GM18502 (cell line): ENCODE measurements at regions not wholly inside any gene's neighbourhood (a gene's known extent, or its start where the extent isn't known, plus 50 kb on each side); places are given as distances from the start of the nearest gene placed in this dataset.
A peak's percentile ranks its signal among the peaks of the same experiment; 100 is the strongest.
"Not testable (repeated sequence)": the region's sequence is repeated elsewhere in the genome, so short reads cannot be mapped to it uniquely, and the experiment has no call there.

Experiments used
- ATAC-seq: cut with Tn5 transposase; IDR thresholded peaks from one replicate; pipeline ENCODE4 v1.9.1; 2021; ENCODE audit warnings: mild to moderate bottlenecking; ENCODE audit not compliant: unreplicated experiment, poor library complexity

DNA sequence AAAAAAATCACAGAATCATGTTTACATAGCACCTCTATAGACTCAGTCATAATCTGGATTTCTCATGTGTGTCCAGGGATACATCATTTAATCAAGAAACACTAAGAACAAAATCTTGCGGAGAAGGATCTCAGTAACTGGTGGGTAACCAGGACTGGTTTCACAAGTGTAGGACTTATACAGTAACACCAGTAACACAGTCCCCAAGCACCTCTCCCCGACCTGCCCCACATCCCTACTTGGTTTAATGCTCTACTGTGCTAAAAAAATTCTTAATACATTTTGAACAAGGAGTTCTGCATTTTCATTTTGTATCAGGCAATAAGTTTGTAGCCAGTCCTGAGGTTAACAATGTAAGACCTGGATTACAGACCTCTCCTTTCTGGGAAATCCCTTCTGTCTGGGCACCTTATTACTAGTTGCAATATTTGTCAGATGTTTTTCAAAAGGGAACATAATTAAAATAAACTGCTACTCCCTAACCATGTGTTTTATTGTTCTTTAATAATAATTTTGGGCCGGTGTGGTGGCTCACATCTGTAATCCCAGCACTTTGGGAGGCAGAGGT, 57.6 kb upstream of the BBX start:
- peak; percentile 77 for ATAC-seq

DNA sequence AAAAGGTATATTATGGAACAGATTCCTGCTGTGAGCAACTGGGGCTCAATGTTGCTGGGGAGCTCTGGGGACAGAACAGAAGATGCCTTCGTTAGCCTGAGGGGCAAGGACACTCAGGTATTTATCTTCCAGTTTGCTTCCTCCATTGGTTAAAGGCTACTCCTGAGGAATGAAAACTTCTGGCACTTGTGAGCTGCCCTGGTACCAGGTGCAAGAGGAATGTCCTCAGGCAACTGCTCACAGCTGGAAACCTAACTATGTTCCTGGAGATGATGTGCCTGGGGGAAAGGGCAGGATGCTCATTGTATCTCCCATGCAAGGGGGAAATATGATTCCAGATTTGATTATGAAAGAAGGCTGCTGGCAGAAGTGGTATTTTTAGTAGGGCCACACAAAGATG, 54.0 kb upstream of the BBX start:
- no peak for ATAC-seq

DNA sequence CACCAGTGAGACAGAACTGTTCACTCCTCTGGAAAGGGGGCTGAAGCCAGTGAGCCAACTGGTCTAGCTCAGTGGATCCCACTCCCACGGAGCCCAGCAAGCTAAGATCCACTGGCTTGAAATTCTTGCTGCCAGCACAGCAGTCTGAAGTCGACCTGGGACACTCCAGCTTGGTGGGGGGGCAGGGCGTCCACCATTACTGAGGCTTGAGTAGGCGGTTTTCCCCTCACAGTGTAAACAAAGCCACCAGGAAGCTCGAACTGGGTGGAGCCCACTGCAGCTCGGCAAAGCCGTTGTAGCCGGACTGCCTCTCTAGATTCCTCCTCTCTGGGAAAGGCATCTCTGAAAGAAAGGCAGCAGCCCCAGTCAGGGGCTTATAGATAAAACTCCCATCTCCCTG, 52.3 kb upstream of the BBX start:
- not testable (repeated sequence) for ATAC-seq
